Adrenal gland (tissue), 5 donors: ENCODE measurements at regions not wholly inside any gene's neighbourhood (a gene's known extent, or its start where the extent isn't known, plus 50 kb on each side); places are given as distances from the start of the nearest gene placed in this dataset.

ENCODE experiments used
- CTCF ChIP-seq, 6 experiments: fragments of 450-650 bp in 4 of 6; fragments of 200-600 bp in 2 of 6; sonication (generic) in 1 of 6; IDR thresholded peaks; 1 replicate in 5 of 6; 2 replicates in 1 of 6; pipeline versions ENCODE4 v1.5.1 to v1.8.0; 2016 to 2021; ENCODE audit warnings: antibody characterized with exemption in 6 of 6, mild to moderate bottlenecking in 2 of 6, moderate library complexity in 1 of 6
- POLR2A ChIP-seq, 2 donors: fragments of 450-650 bp; IDR thresholded peaks; one replicate each; pipeline ENCODE4 v1.6.1; 2017; ENCODE audit warnings: antibody characterized with exemption in 2 of 2, mild to moderate bottlenecking in 2 of 2, moderate library complexity in 1 of 2
- donor health status: DM: no; HTN: no; CAD: no.

- TF ChIP-seq CTCF (IDR thresholded peaks at IDR 0.05) (no peak), POLR2A (IDR thresholded peaks at IDR 0.05) (no peak)
Measured at GRCh38 chr5:13536933-13537332, 407.6 kb downstream of the DNAH5 start.
